Activated CD4-positive, alpha-beta T cell treated with anti-CD3 and anti-CD28 coated beads, Interleukin-2, amount 50 U/mL, for 24 hours (primary cell): ENCODE measurements at regions not wholly inside any gene's neighbourhood (a gene's known extent, or its start where the extent isn't known, plus 50 kb on each side); places are given as distances from the start of the nearest gene placed in this dataset.

Source experiments
- DNase-seq, 2 donors: peaks; one replicate each; pipeline ENCODE4 v3.0.0-alpha.2; 2020; ENCODE audit warnings: low read depth in 1 of 2, low spot score in 1 of 2

- no peak for DNase-seq
These were observed 329.3 kb downstream of the FGF9 start for GRCh38 chr13:22000191-22000590.

GRCh38 chr13:22001336-22001735 lies 330.5 kb downstream of the FGF9 start:
- no peak for DNase-seq

GRCh38 chr13:22002893-22003292 lies 332.0 kb downstream of the FGF9 start:
- no peak for DNase-seq

GRCh38 chr13:22009500-22009899 lies 338.6 kb downstream of the FGF9 start:
- no peak for DNase-seq

- no peak for DNase-seq
These were observed 339.1 kb downstream of the FGF9 start for GRCh38 chr13:22009937-22010336.

GRCh38 chr13:22012686-22013085 lies 341.8 kb downstream of the FGF9 start:
- no peak for DNase-seq

- no peak for DNase-seq
These were observed 343.6 kb downstream of the FGF9 start for GRCh38 chr13:22014469-22014868.

- DNase-seq = no peak
These were observed 346.4 kb downstream of the FGF9 start for GRCh38 chr13:22017226-22017625.

GRCh38 chr13:22018076-22018835 lies 347.4 kb downstream of the FGF9 start:
- DNase-seq = no peak

GRCh38 chr13:22018836-22019210 lies 347.9 kb downstream of the FGF9 start:
- DNase-seq = no peak

- no peak for DNase-seq
These were observed 353.6 kb downstream of the FGF9 start for GRCh38 chr13:22024381-22024994.

- DNase-seq = no peak
These were observed 356.7 kb downstream of the FGF9 start for GRCh38 chr13:22027566-22027965.

- no peak for DNase-seq
These were observed 358.0 kb downstream of the FGF9 start for GRCh38 chr13:22028831-22029230.

GRCh38 chr13:22030321-22030720 lies 359.4 kb downstream of the FGF9 start:
- DNase-seq = no peak

- DNase-seq = no peak
These were observed 360.9 kb downstream of the FGF9 start for GRCh38 chr13:22031702-22032286.

GRCh38 chr13:22032905-22033304 lies 362.0 kb downstream of the FGF9 start:
- DNase-seq = no peak

GRCh38 chr13:22039961-22040360 lies 369.1 kb downstream of the FGF9 start:
- DNase-seq = no peak

GRCh38 chr13:22040810-22041364 lies 370.0 kb downstream of the FGF9 start:
- DNase-seq = no peak

- DNase-seq = no peak
These were observed 370.9 kb downstream of the FGF9 start for GRCh38 chr13:22041741-22042140.

GRCh38 chr13:22047082-22047784 lies 376.4 kb downstream of the FGF9 start:
- DNase-seq = no peak

GRCh38 chr13:22047785-22048104 lies 376.9 kb downstream of the FGF9 start:
- no peak for DNase-seq

- DNase-seq = no peak
These were observed 378.5 kb downstream of the FGF9 start for GRCh38 chr13:22049384-22049783.
